ENCODE measurements at regions not wholly inside any gene's neighbourhood (a gene's known extent, or its start where the extent isn't known, plus 50 kb on each side); places are given as distances from the start of the nearest gene placed in this dataset.
"Not testable (repeated sequence)": the region's sequence is repeated elsewhere in the genome, so short reads cannot be mapped to it uniquely, and the experiment has no call there.

- intact Hi-C loops (cut with micrococcal nuclease), result no loop called here
- no peaks in the 10 kb centered on the region for H3K4me1 Mint-ChIP-seq (ENCODE audit: low read depth)
- H3K4me3 Mint-ChIP-seq, result no peak overlapping the region
- H3K27me3 Mint-ChIP-seq, result no peaks in the 10 kb centered on the region
- H3K9me3 Mint-ChIP-seq, result peaks cover 23% of the 10 kb centered on the region
- H3K36me3 Mint-ChIP-seq (ENCODE audit: low read depth), result no peaks in the 10 kb centered on the region
- no peak overlapping the region for H3K27ac Mint-ChIP-seq
Measured at GRCh38 chr2:53058526-53058925, 709.1 kb upstream of the CHAC2 start.

GRCh38 chr2:53053937-53054336, 713.7 kb upstream of the CHAC2 start:
- Mint-ChIP-seq H3K36me3 (ENCODE audit: low read depth) (no peaks in the 10 kb centered on the region), H3K27me3 (no peaks in the 10 kb centered on the region), H3K27ac (no peak overlapping the region), H3K9me3 (peaks cover 13% of the 10 kb centered on the region), H3K4me1 (ENCODE audit: low read depth) (no peaks in the 10 kb centered on the region), H3K4me3 (no peak overlapping the region)
- intact Hi-C loops (cut with micrococcal nuclease), result no loop called here

GRCh38 chr2:53051157-53051556, 716.4 kb upstream of the CHAC2 start:
- no peaks in the 10 kb centered on the region for H3K27me3 Mint-ChIP-seq
- no peaks in the 10 kb centered on the region for H3K4me1 Mint-ChIP-seq (ENCODE audit: low read depth)
- no peak overlapping the region for H3K4me3 Mint-ChIP-seq
- intact Hi-C loops (cut with micrococcal nuclease), result no loop called here
- peaks cover 22% of the 10 kb centered on the region for H3K9me3 Mint-ChIP-seq
- no peaks in the 10 kb centered on the region for H3K36me3 Mint-ChIP-seq (ENCODE audit: low read depth)
- no peak overlapping the region for H3K27ac Mint-ChIP-seq

- H3K9me3 Mint-ChIP-seq, result peaks cover 10% of the 10 kb centered on the region
- intact Hi-C loops (cut with micrococcal nuclease), result no loop called here
- no peak overlapping the region for H3K4me3 Mint-ChIP-seq
- H3K27ac Mint-ChIP-seq, result no peak overlapping the region
- H3K27me3 Mint-ChIP-seq, result no peaks in the 10 kb centered on the region
- no peaks in the 10 kb centered on the region for H3K4me1 Mint-ChIP-seq (ENCODE audit: low read depth)
- no peaks in the 10 kb centered on the region for H3K36me3 Mint-ChIP-seq (ENCODE audit: low read depth)
Measured at GRCh38 chr2:53040536-53041229, 726.9 kb upstream of the CHAC2 start.

- Mint-ChIP-seq H3K27me3 (no peaks in the 10 kb centered on the region), H3K27ac (no peak overlapping the region), H3K36me3 (ENCODE audit: low read depth) (no peaks in the 10 kb centered on the region), H3K4me3 (no peak overlapping the region), H3K4me1 (ENCODE audit: low read depth) (no peaks in the 10 kb centered on the region), H3K9me3 (no peaks in the 10 kb centered on the region)
- intact Hi-C loops (cut with micrococcal nuclease), result no loop called here
Measured at GRCh38 chr2:53036196-53036595, 731.4 kb upstream of the CHAC2 start.

- Mint-ChIP-seq H3K4me1 (ENCODE audit: low read depth) (no peaks in the 10 kb centered on the region), H3K27ac (no peak overlapping the region), H3K36me3 (ENCODE audit: low read depth) (no peaks in the 10 kb centered on the region), H3K4me3 (no peak overlapping the region), H3K27me3 (no peaks in the 10 kb centered on the region), H3K9me3 (no peaks in the 10 kb centered on the region)
- intact Hi-C loops (cut with micrococcal nuclease), result no loop called here
Measured at GRCh38 chr2:53035153-53035552, 732.5 kb upstream of the CHAC2 start.

- Mint-ChIP-seq H3K27ac (no peak overlapping the region), H3K36me3 (ENCODE audit: low read depth) (no peaks in the 10 kb centered on the region), H3K4me3 (no peak overlapping the region), H3K27me3 (no peaks in the 10 kb centered on the region), H3K4me1 (ENCODE audit: low read depth) (no peaks in the 10 kb centered on the region), H3K9me3 (no peaks in the 10 kb centered on the region)
- intact Hi-C loops (cut with micrococcal nuclease), result no loop called here
Measured at GRCh38 chr2:53033411-53033810, 734.2 kb upstream of the CHAC2 start.

- H3K9me3 Mint-ChIP-seq, result peaks cover 1% of the 10 kb centered on the region
- H3K27ac Mint-ChIP-seq, result no peak overlapping the region
- H3K36me3 Mint-ChIP-seq (ENCODE audit: low read depth), result no peaks in the 10 kb centered on the region
- no peaks in the 10 kb centered on the region for H3K27me3 Mint-ChIP-seq
- intact Hi-C loops (cut with micrococcal nuclease), result no loop called here
- H3K4me1 Mint-ChIP-seq (ENCODE audit: low read depth), result no peaks in the 10 kb centered on the region
- no peak overlapping the region for H3K4me3 Mint-ChIP-seq
Measured at GRCh38 chr2:53028746-53029423, 738.7 kb upstream of the CHAC2 start.

GRCh38 chr2:53028225-53028624, 739.4 kb upstream of the CHAC2 start:
- no peak overlapping the region for H3K4me3 Mint-ChIP-seq
- H3K36me3 Mint-ChIP-seq (ENCODE audit: low read depth), result no peaks in the 10 kb centered on the region
- intact Hi-C loops (cut with micrococcal nuclease), result no loop called here
- no peaks in the 10 kb centered on the region for H3K4me1 Mint-ChIP-seq (ENCODE audit: low read depth)
- H3K9me3 Mint-ChIP-seq, result peaks cover 8% of the 10 kb centered on the region
- H3K27ac Mint-ChIP-seq, result no peak overlapping the region
- H3K27me3 Mint-ChIP-seq, result no peaks in the 10 kb centered on the region

GRCh38 chr2:53022248-53022647, 745.4 kb upstream of the CHAC2 start:
- H3K27ac Mint-ChIP-seq; H3K27me3 Mint-ChIP-seq; H3K4me1 Mint-ChIP-seq (ENCODE audit: low read depth); H3K4me3 Mint-ChIP-seq; H3K36me3 Mint-ChIP-seq (ENCODE audit: low read depth); intact Hi-C loops (cut with micrococcal nuclease): not testable (repeated sequence)
- peaks cover 27% of the 10 kb centered on the region for H3K9me3 Mint-ChIP-seq

- peaks cover 27% of the 10 kb centered on the region for H3K9me3 Mint-ChIP-seq
- H3K27me3 Mint-ChIP-seq, result no peaks in the 10 kb centered on the region
- no peak overlapping the region for H3K27ac Mint-ChIP-seq
- H3K36me3 Mint-ChIP-seq (ENCODE audit: low read depth), result no peaks in the 10 kb centered on the region
- H3K4me1 Mint-ChIP-seq (ENCODE audit: low read depth), result no peaks in the 10 kb centered on the region
- intact Hi-C loops (cut with micrococcal nuclease), result no loop called here
- no peak overlapping the region for H3K4me3 Mint-ChIP-seq
Measured at GRCh38 chr2:53021828-53022227, 745.8 kb upstream of the CHAC2 start.

GRCh38 chr2:53021292-53021691, 746.3 kb upstream of the CHAC2 start:
- peaks cover 27% of the 10 kb centered on the region for H3K9me3 Mint-ChIP-seq

GRCh38 chr2:53018825-53019425, 748.7 kb upstream of the CHAC2 start:
- intact Hi-C loops (cut with micrococcal nuclease), result no loop called here
- Mint-ChIP-seq H3K9me3 (peaks cover 26% of the 10 kb centered on the region), H3K4me1 (ENCODE audit: low read depth) (no peaks in the 10 kb centered on the region), H3K27me3 (no peaks in the 10 kb centered on the region), H3K27ac (no peak overlapping the region), H3K36me3 (ENCODE audit: low read depth) (no peaks in the 10 kb centered on the region), H3K4me3 (no peak overlapping the region)

More at GRCh38 chr2:53021292-53021691, 746.3 kb upstream of the CHAC2 start:
- no peak overlapping the region for H3K27ac Mint-ChIP-seq
- no peaks in the 10 kb centered on the region for H3K4me1 Mint-ChIP-seq (ENCODE audit: low read depth)
- no peaks in the 10 kb centered on the region for H3K27me3 Mint-ChIP-seq
- intact Hi-C loops (cut with micrococcal nuclease), result no loop called here
- no peak overlapping the region for H3K4me3 Mint-ChIP-seq
- no peaks in the 10 kb centered on the region for H3K36me3 Mint-ChIP-seq (ENCODE audit: low read depth)

GRCh38 chr2:53006980-53007379, 760.6 kb upstream of the CHAC2 start:
- H3K4me1 Mint-ChIP-seq (ENCODE audit: low read depth), result no peaks in the 10 kb centered on the region

More at GRCh38 chr2:53006980-53007379, 760.6 kb upstream of the CHAC2 start:
- H3K9me3 Mint-ChIP-seq, result peaks cover 12% of the 10 kb centered on the region
- H3K4me3 Mint-ChIP-seq, result no peak overlapping the region
- H3K36me3 Mint-ChIP-seq (ENCODE audit: low read depth), result no peaks in the 10 kb centered on the region
- H3K27me3 Mint-ChIP-seq, result no peaks in the 10 kb centered on the region
- intact Hi-C loops (cut with micrococcal nuclease), result no loop called here
- H3K27ac Mint-ChIP-seq, result no peak overlapping the region
